Activated CD4-positive, alpha-beta T cell treated with anti-CD3 and anti-CD28 coated beads, Interleukin-2, amount 50 U/mL, for 16 hours (primary cell): ENCODE measurements at regions not wholly inside any gene's neighbourhood (a gene's known extent, or its start where the extent isn't known, plus 50 kb on each side); places are given as distances from the start of the nearest gene placed in this dataset.

Experiments used
- DNase-seq: peaks from one replicate; pipeline ENCODE4 v3.0.0-alpha.2; 2020

GRCh38 chr11:134906356-134906955, 494.4 kb upstream of the B3GAT1 start:
- DNase-seq, result no peak

GRCh38 chr11:134905928-134906327, 493.9 kb upstream of the B3GAT1 start:
- no peak for DNase-seq

- no peak for DNase-seq
Observed at GRCh38 chr11:134905517-134905916, 493.5 kb upstream of the B3GAT1 start.

GRCh38 chr11:134904103-134904790, 492.2 kb upstream of the B3GAT1 start:
- no peak for DNase-seq

GRCh38 chr11:134901955-134902918, 490.2 kb upstream of the B3GAT1 start:
- no peak for DNase-seq

- DNase-seq, result no peak
Observed at GRCh38 chr11:134901542-134901941, 489.5 kb upstream of the B3GAT1 start.

- no peak for DNase-seq
Observed at GRCh38 chr11:134893810-134894685, 482.0 kb upstream of the B3GAT1 start.

- no peak for DNase-seq
Observed at GRCh38 chr11:134890446-134890845, 478.4 kb upstream of the B3GAT1 start.

GRCh38 chr11:134889832-134890231, 477.8 kb upstream of the B3GAT1 start:
- DNase-seq, result no peak

- DNase-seq, result no peak
Observed at GRCh38 chr11:134888821-134889220, 476.8 kb upstream of the B3GAT1 start.

GRCh38 chr11:134887896-134888295, 475.9 kb upstream of the B3GAT1 start:
- no peak for DNase-seq

GRCh38 chr11:134883484-134883883, 471.4 kb upstream of the B3GAT1 start:
- DNase-seq, result no peak

GRCh38 chr11:134882671-134883297, 470.7 kb upstream of the B3GAT1 start:
- no peak for DNase-seq

- DNase-seq, result no peak
Observed at GRCh38 chr11:134882141-134882540, 470.1 kb upstream of the B3GAT1 start.

- no peak for DNase-seq
Observed at GRCh38 chr11:134880788-134881187, 468.7 kb upstream of the B3GAT1 start.

GRCh38 chr11:134879931-134880330, 467.9 kb upstream of the B3GAT1 start:
- DNase-seq, result no peak

GRCh38 chr11:134879341-134879740, 467.3 kb upstream of the B3GAT1 start:
- DNase-seq, result no peak

- DNase-seq, result no peak
Observed at GRCh38 chr11:134878785-134879184, 466.7 kb upstream of the B3GAT1 start.

GRCh38 chr11:134876226-134876625, 464.2 kb upstream of the B3GAT1 start:
- no peak for DNase-seq

GRCh38 chr11:134866981-134867675, 455.1 kb upstream of the B3GAT1 start:
- no peak for DNase-seq

- DNase-seq, result no peak
Observed at GRCh38 chr11:134866215-134866614, 454.2 kb upstream of the B3GAT1 start.

GRCh38 chr11:134864968-134865305, 452.9 kb upstream of the B3GAT1 start:
- no peak for DNase-seq
